ENCODE measurements at regions not wholly inside any gene's neighbourhood (a gene's known extent, or its start where the extent isn't known, plus 50 kb on each side); places are given as distances from the start of the nearest gene placed in this dataset.

GRCh38 chr1:57672346-57673140, 248.7 kb upstream of the DAB1 start:
- Histone ChIP-seq H3K9me3 (ENCODE audit: low read depth, low read length, poor library complexity, severe bottlenecking) (no peaks in the 10 kb centered on the region), H3K4me3 (ENCODE audit: low read depth, low read length, poor library complexity, severe bottlenecking) (no peak overlapping the region), H3K27ac (ENCODE audit: low read depth, low read length, poor library complexity, severe bottlenecking) (no peak overlapping the region), H3K4me1 (ENCODE audit: insufficient read depth, low read length, poor library complexity, severe bottlenecking) (peaks cover 26% of the 10 kb centered on the region), H3K36me3 (ENCODE audit: insufficient read depth, low read length, poor library complexity, severe bottlenecking) (no peaks in the 10 kb centered on the region), H3K27me3 (replicated peaks; ENCODE audit: insufficient read depth, low read depth, low read length, poor library complexity) (no peaks in the 10 kb centered on the region)
- no peak for DNase-seq (ENCODE audit: low spot score)
- TF ChIP-seq, protein P1, sequence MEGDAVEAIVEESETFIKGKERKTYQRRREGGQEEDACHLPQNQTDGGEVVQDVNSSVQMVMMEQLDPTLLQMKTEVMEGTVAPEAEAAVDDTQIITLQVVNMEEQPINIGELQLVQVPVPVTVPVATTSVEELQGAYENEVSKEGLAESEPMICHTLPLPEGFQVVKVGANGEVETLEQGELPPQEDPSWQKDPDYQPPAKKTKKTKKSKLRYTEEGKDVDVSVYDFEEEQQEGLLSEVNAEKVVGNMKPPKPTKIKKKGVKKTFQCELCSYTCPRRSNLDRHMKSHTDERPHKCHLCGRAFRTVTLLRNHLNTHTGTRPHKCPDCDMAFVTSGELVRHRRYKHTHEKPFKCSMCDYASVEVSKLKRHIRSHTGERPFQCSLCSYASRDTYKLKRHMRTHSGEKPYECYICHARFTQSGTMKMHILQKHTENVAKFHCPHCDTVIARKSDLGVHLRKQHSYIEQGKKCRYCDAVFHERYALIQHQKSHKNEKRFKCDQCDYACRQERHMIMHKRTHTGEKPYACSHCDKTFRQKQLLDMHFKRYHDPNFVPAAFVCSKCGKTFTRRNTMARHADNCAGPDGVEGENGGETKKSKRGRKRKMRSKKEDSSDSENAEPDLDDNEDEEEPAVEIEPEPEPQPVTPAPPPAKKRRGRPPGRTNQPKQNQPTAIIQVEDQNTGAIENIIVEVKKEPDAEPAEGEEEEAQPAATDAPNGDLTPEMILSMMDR (conservative IDR thresholded peaks at IDR 0.05; ENCODE audit: low read depth, low read length) = no peak
- no peak for TF ChIP-seq EZH2 (IDR thresholded peaks at IDR 0.05; ENCODE audit: borderline replicate concordance, low read depth, low read length, poor library complexity, severe bottlenecking)
- BruUV-seq (replicated peaks) = no TSS peak
- POLR2A ChIA-PET (ENCODE audit: low non-redundant PET) = no interaction called here
- intact Hi-C loops (cut with micrococcal nuclease; ENCODE audit: unreplicated experiment) = no loop called here
- CTCF ChIA-PET = no interaction called here

DNA sequence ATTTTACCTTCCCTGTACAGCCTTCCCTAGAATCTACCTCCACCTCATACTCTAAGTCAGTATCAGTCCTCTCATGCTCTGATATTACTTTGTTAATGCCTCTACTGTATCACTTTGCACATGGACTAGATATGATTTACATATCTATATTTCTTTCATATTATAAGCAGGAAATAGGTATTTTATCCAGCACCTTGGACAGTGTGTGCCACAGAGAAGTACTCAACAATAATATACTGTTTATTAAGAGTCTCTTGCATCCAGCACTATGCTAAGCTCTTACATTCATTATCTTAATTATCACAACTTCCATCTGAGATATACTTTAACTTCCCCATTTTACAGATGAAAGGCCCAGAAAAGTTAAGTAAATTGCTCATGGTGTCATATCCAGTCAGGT, 247.9 kb upstream of the DAB1 start:
- no peak overlapping the region for H3K27ac ChIP-seq (ENCODE audit: low read depth, low read length, poor library complexity, severe bottlenecking)
- TF ChIP-seq, protein P1 (conservative IDR thresholded peaks at IDR 0.05; ENCODE audit: low read depth, low read length) = no peak
- TF ChIP-seq EZH2 (IDR thresholded peaks at IDR 0.05; ENCODE audit: borderline replicate concordance, low read depth, low read length, poor library complexity, severe bottlenecking) = no peak
- POLR2A ChIA-PET (ENCODE audit: low non-redundant PET) = no interaction called here
- H3K36me3 ChIP-seq (ENCODE audit: insufficient read depth, low read length, poor library complexity, severe bottlenecking) = no peaks in the 10 kb centered on the region
- CTCF ChIA-PET = no interaction called here
- BruUV-seq (replicated peaks) = no TSS peak
- H3K9me3 ChIP-seq (ENCODE audit: low read depth, low read length, poor library complexity, severe bottlenecking) = no peaks in the 10 kb centered on the region
- H3K4me3 ChIP-seq (ENCODE audit: low read depth, low read length, poor library complexity, severe bottlenecking) = no peak overlapping the region
- peaks cover 26% of the 10 kb centered on the region for H3K4me1 ChIP-seq (ENCODE audit: insufficient read depth, low read length, poor library complexity, severe bottlenecking)
- intact Hi-C loops (cut with micrococcal nuclease; ENCODE audit: unreplicated experiment) = no loop called here
- no peak for DNase-seq (ENCODE audit: low spot score)
- no peaks in the 10 kb centered on the region for H3K27me3 ChIP-seq (replicated peaks; ENCODE audit: insufficient read depth, low read depth, low read length, poor library complexity)

GRCh38 chr1:57659804-57660203, 235.9 kb upstream of the DAB1 start:
- H3K27me3 ChIP-seq (replicated peaks; ENCODE audit: insufficient read depth, low read depth, low read length, poor library complexity) = no peaks in the 10 kb centered on the region
- no peaks in the 10 kb centered on the region for H3K4me1 ChIP-seq (ENCODE audit: insufficient read depth, low read length, poor library complexity, severe bottlenecking)
- intact Hi-C loops (cut with micrococcal nuclease; ENCODE audit: unreplicated experiment) = no loop called here
- no peak overlapping the region for H3K4me3 ChIP-seq (ENCODE audit: low read depth, low read length, poor library complexity, severe bottlenecking)
- no peaks in the 10 kb centered on the region for H3K36me3 ChIP-seq (ENCODE audit: insufficient read depth, low read length, poor library complexity, severe bottlenecking)
- POLR2A ChIA-PET (ENCODE audit: low non-redundant PET) = no interaction called here
- BruUV-seq (replicated peaks) = no TSS peak
- TF ChIP-seq EZH2 (IDR thresholded peaks at IDR 0.05; ENCODE audit: borderline replicate concordance, low read depth, low read length, poor library complexity, severe bottlenecking) = no peak
- TF ChIP-seq, protein P1 (conservative IDR thresholded peaks at IDR 0.05; ENCODE audit: low read depth, low read length) = no peak
- no peaks in the 10 kb centered on the region for H3K9me3 ChIP-seq (ENCODE audit: low read depth, low read length, poor library complexity, severe bottlenecking)
- CTCF ChIA-PET = no interaction called here
- no peak for DNase-seq (ENCODE audit: low spot score)
- H3K27ac ChIP-seq (ENCODE audit: low read depth, low read length, poor library complexity, severe bottlenecking) = no peak overlapping the region
